ENCODE measurements at regions not wholly inside any gene's neighbourhood (a gene's known extent, or its start where the extent isn't known, plus 50 kb on each side); places are given as distances from the start of the nearest gene placed in this dataset.

DNA sequence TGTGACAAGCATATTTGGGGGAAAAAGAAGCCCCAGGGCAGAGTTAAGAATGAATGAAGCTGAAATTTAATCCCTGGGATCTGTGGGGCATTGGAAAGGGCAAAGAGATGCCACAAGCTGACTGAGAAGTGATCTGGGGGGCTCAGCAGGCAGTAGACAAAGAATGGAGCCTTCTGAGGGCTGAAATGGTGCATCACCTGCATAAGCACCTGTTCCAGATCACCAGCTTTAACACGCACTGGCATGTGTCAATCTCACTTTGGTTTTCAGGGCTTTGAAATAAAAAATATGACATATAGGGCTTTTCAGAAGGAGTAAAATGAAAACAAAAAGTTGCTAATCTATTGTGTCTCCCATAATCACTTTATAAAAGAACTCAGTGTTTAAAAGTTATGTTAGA lies 210.8 kb upstream of the ARHGEF26 start:
- H3K9ac ChIP-seq (ENCODE audit: control insufficient read depth, extremely low read depth, insufficient read depth, low read length), result no peak overlapping the region
- no peak overlapping the region for H3K27ac ChIP-seq (ENCODE audit: control insufficient read depth, insufficient read depth, low read length)
- no peaks in the 10 kb centered on the region for H3K79me2 ChIP-seq (ENCODE audit: control insufficient read depth, insufficient read depth, low read length)
- no peaks in the 10 kb centered on the region for H3K27me3 ChIP-seq (ENCODE audit: control insufficient read depth, extremely low read depth, insufficient read depth, low read length)
- no peak overlapping the region for H3K4me2 ChIP-seq (ENCODE audit: control insufficient read depth, extremely low read depth, insufficient read depth, low read depth, low read length)
- H4K20me1 ChIP-seq (ENCODE audit: control insufficient read depth, extremely low read depth, insufficient read depth, low read length), result no peaks in the 10 kb centered on the region
- no peak overlapping the region for H3K4me3 ChIP-seq (ENCODE audit: control insufficient read depth in 2 of 3, extremely low read depth in 1 of 3, insufficient read depth in 2 of 3, low read depth in 1 of 3, low read length in 3 of 3)
- no peak overlapping the region for H2AFZ ChIP-seq (ENCODE audit: control insufficient read depth, low read length)
- no peak for TF ChIP-seq EZH2 (IDR thresholded peaks at IDR 0.05; ENCODE audit: low read length)
- TF ChIP-seq, protein P1, sequence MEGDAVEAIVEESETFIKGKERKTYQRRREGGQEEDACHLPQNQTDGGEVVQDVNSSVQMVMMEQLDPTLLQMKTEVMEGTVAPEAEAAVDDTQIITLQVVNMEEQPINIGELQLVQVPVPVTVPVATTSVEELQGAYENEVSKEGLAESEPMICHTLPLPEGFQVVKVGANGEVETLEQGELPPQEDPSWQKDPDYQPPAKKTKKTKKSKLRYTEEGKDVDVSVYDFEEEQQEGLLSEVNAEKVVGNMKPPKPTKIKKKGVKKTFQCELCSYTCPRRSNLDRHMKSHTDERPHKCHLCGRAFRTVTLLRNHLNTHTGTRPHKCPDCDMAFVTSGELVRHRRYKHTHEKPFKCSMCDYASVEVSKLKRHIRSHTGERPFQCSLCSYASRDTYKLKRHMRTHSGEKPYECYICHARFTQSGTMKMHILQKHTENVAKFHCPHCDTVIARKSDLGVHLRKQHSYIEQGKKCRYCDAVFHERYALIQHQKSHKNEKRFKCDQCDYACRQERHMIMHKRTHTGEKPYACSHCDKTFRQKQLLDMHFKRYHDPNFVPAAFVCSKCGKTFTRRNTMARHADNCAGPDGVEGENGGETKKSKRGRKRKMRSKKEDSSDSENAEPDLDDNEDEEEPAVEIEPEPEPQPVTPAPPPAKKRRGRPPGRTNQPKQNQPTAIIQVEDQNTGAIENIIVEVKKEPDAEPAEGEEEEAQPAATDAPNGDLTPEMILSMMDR (optimal IDR thresholded peaks at IDR 0.05 in 1 of 3, IDR thresholded peaks at IDR 0.05 in 1 of 3, conservative IDR thresholded peaks at IDR 0.05 in 1 of 3; ENCODE audit: extremely low read depth in 1 of 3, insufficient read depth in 2 of 3, low read length in 3 of 3), result no peak
- no peaks in the 10 kb centered on the region for H3K4me1 ChIP-seq (ENCODE audit: control insufficient read depth, extremely low read depth, insufficient read depth, low read length)
- no peaks in the 10 kb centered on the region for H3K36me3 ChIP-seq (ENCODE audit: control insufficient read depth in 2 of 2, extremely low read depth in 1 of 2, insufficient read depth in 2 of 2, low read length in 2 of 2)
- FAIRE-seq (no peak), DNase-seq (ENCODE audit: low read depth, low spot score) (no peak)
- dilution Hi-C loops (cut with MboI; ENCODE audit: extremely low pct_ligation_motif_present, low sequenced_read_pairs), result no loop called here
- H3K9me1 ChIP-seq (ENCODE audit: control insufficient read depth, extremely low read depth, insufficient read depth, low read length), result no peaks in the 10 kb centered on the region
- H3K9me3 ChIP-seq (ENCODE audit: control insufficient read depth, low read depth, low read length), result no peaks in the 10 kb centered on the region

DNA sequence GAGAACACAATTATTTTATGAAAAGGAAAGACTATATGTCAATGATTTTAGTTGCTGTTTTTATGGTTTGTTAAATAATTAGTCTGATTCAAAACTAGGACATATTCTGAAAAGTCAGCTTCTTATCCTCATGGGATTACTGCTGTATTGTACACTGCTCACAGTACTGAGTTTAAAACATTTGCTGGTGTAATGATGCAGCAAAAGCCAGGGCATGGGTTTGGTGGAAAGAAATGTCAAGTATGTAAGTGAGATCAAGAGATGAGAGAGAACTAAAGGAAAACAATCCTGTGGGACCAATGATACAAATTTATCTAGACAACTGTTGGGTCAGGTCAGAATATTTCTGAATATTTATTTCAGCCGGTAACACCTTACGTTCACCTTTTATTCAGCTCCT lies 210.1 kb upstream of the ARHGEF26 start:
- Histone ChIP-seq H3K9me3 (ENCODE audit: control insufficient read depth, low read depth, low read length) (no peaks in the 10 kb centered on the region), H3K9ac (ENCODE audit: control insufficient read depth, extremely low read depth, insufficient read depth, low read length) (no peak overlapping the region), H3K79me2 (ENCODE audit: control insufficient read depth, insufficient read depth, low read length) (no peaks in the 10 kb centered on the region), H3K4me3 (ENCODE audit: control insufficient read depth in 2 of 3, extremely low read depth in 1 of 3, insufficient read depth in 2 of 3, low read depth in 1 of 3, low read length in 3 of 3) (no peak overlapping the region), H3K9me1 (ENCODE audit: control insufficient read depth, extremely low read depth, insufficient read depth, low read length) (no peaks in the 10 kb centered on the region), H3K4me1 (ENCODE audit: control insufficient read depth, extremely low read depth, insufficient read depth, low read length) (no peaks in the 10 kb centered on the region), H3K4me2 (ENCODE audit: control insufficient read depth, extremely low read depth, insufficient read depth, low read depth, low read length) (no peak overlapping the region), H4K20me1 (ENCODE audit: control insufficient read depth, extremely low read depth, insufficient read depth, low read length) (no peaks in the 10 kb centered on the region), H3K27ac (ENCODE audit: control insufficient read depth, insufficient read depth, low read length) (no peak overlapping the region), H2AFZ (ENCODE audit: control insufficient read depth, low read length) (no peak overlapping the region), H3K27me3 (ENCODE audit: control insufficient read depth, extremely low read depth, insufficient read depth, low read length) (no peaks in the 10 kb centered on the region), H3K36me3 (ENCODE audit: control insufficient read depth in 2 of 2, extremely low read depth in 1 of 2, insufficient read depth in 2 of 2, low read length in 2 of 2) (no peaks in the 10 kb centered on the region)
- TF ChIP-seq, protein P1 (optimal IDR thresholded peaks at IDR 0.05 in 1 of 3, IDR thresholded peaks at IDR 0.05 in 1 of 3, conservative IDR thresholded peaks at IDR 0.05 in 1 of 3; ENCODE audit: extremely low read depth in 1 of 3, insufficient read depth in 2 of 3, low read length in 3 of 3), result no peak
- TF ChIP-seq EZH2 (IDR thresholded peaks at IDR 0.05; ENCODE audit: low read length), result no peak
- no peak for DNase-seq (ENCODE audit: low read depth, low spot score)
- no peak for FAIRE-seq
- dilution Hi-C loops (cut with MboI; ENCODE audit: extremely low pct_ligation_motif_present, low sequenced_read_pairs), result no loop called here
